HG02610 (cell line): ENCODE measurements at regions not wholly inside any gene's neighbourhood (a gene's known extent, or its start where the extent isn't known, plus 50 kb on each side); places are given as distances from the start of the nearest gene placed in this dataset.

Experiments
- ATAC-seq: cut with Tn5 transposase; IDR thresholded peaks from one replicate; pipeline ENCODE4 v1.9.1; 2021; ENCODE audit warnings: mild to moderate bottlenecking, moderate library complexity; ENCODE audit not compliant: unreplicated experiment

DNA sequence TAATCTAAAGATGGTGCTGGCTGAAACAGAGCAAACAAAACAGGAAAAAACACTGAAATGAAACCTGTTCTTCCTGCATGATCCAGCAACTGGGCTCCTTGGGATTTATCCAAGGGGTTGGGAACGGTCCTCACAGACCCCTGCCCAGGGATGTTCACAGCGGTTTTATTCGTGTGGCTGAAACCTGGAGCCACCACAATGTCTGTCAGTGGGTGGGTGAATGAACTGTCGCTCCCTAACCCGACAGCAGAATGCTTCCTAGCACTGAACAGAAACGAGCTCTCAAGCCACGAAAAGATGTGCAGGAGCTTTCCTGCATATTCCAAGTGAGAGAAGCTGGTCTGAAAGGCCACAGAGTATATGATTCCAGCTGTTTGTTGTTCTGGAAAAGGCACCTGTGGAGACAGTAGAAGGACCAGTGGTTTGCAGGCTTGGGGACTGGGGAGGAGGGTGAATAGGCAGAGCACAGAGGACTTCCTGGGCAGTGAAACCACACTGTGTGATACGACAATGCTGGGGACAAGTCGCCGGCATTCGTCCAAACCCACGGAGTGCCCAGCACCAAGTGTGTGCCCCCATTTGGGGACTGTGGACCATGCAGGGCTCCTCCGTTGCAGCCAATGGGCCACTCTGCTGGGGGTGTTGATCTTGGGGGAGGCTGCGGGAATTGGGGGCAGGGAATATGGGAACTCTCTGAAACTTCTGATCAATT, 73.9 kb downstream of the TEX29 start:
- ATAC-seq = no peak

GRCh38 chr13:111395511-111396393, 75.3 kb downstream of the TEX29 start:
- no peak for ATAC-seq

DNA sequence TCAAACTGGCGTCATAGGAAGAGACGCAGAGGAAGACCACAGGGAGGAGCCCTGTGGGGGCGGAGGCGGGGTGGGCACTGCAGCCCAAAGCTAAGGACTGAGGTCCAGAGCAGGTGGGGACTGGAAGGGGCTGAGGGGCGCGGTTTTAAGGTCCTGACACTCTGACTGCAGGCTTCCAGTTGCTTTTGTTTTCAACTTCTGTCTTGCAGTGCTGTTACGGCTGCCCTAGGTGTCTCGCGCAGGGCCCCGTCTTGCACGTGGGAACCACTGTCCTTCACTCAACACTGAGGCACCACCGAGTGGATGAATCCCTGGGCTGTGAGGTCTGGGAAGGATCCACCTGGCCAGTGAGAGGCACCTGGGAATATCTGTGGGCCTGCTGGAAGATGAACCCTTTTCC, 76.0 kb downstream of the TEX29 start:
- ATAC-seq = no peak

DNA sequence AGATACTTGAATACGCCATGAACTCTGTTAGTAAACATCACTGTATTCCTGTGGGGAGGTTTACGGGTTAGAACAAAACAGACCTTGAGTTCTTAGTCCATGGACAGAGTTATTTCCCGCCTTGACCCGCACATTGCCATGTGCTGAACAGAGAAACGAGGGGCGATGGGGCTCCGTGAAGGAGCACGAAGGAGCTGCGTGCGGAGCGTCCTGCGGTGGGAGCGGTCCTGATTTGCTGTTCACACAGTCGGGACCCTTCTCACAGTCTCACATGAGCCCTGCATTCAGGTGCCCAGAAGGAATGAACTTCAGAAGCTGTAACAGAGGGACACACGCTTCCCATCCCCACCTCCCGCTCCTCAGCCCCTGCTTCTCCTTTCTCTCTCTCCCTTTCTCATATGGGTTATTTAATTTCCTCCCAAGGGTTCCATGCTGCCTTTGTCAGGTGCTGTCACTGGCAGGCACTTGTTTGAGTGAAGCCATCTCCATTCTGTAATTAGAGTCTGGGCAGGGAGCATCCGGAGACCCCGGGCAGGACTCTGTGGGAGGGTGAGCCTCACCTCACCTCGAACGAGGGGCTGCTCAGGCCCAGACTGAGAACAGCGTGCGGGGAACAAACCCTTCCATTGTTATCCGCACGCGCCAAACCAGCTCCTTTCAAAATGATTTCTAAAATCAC, 76.9 kb downstream of the TEX29 start:
- ATAC-seq = no peak

GRCh38 chr13:111398196-111398595, 77.8 kb downstream of the TEX29 start:
- no peak for ATAC-seq

DNA sequence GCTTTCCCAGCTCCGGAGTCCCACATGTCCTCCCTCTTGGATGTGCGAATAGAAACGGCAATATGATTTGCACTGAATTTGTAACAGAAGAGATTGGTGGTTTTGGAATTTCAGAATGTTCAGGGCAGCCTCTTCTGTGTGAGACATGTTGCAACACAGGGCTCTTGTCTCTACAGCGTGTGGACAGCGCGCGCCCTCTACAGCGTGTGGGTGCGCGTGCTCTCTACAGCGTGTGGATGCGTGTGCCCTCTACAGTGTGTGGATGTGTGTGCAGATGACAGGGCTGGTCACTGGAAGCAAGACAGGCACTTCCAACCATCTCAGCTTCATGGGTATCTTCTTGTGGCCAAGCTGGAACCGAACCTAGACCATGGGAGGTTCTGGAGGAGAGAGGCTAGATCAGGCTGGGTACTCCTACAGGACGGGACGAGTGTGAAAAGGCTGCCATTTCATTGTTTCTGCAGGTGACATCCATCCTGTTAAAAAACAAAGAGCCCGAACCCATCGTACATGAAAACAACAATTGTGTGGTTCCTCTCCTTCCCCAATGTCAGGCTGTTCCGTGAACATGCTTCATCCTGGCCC, 78.4 kb downstream of the TEX29 start:
- no peak for ATAC-seq

- ATAC-seq = no peak
These were observed 78.9 kb downstream of the TEX29 start for GRCh38 chr13:111399334-111399733.

DNA sequence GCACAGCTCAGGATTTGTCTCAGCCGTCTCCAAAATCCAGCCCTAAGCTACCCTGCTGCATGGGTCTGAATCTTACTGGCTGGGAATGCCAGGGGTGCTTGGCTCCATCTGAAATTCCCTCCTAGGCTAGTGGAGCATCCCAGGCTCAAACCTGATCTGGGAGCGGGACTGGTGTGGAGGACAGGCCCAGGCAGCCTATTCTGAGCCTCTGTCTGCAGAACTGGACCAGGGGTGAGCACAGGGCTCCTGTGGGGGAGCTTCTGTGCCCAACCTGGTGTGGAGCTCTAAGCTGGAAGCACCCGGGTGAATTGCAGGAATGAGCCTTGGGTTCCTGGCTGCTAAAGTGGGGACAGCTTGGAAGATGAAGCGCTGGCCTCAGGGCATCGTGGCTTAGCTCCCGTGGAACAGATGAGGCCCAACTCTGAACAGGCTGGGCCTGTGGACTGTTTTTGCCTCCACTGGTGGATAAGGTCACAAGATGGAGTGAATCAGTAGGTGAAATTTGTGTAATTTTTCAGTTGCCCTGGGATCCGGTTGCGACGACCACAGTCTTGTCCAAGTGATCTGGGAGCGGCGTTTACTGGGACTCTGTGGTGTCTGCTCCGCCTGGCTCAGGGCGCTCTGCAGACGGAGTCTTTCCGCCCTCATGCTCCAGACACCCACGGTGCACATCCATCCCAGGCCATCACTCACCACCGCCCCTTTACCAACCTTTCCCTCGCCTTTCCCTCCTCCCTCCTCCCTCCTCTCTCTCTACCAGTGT, 79.5 kb downstream of the TEX29 start:
- no peak for ATAC-seq

DNA sequence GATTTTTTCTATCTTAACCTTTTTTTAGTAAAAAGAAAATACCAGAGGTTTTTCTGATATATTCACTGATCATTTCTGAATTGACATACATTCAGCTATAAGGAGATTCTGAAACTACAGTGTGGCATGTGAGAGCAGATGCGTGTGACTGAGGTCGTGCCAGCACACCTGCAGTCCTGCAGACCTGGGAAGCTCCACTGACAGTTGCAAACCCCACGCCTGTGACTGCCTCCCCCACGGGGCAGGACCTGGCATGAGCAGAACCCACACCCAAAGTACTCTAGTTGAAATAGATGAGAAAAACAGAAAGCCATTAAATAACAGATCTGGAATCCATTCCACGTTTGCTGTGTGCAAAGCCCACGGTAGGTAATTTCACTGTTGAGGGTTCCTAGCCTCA, 80.7 kb downstream of the TEX29 start:
- no peak for ATAC-seq

DNA sequence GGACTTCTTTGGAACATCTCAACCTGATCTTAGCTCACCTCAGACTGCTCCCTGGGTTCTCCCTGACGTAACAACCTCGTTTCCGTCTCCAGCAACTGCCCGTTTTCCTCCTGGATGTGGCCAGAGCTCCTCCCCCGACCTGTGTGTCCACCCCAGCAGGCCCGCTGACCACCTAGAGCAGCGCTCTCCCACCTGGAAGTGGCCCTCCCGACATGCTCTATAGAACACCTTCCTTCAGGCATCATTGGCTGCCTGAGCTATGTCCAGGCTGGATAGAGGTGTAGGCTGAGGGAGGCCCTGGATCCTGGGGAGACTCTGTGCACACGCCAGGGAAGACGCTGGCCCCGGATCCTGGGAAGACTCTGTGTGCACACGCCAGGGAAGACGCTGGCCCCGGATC, 81.3 kb downstream of the TEX29 start:
- ATAC-seq = no peak

DNA sequence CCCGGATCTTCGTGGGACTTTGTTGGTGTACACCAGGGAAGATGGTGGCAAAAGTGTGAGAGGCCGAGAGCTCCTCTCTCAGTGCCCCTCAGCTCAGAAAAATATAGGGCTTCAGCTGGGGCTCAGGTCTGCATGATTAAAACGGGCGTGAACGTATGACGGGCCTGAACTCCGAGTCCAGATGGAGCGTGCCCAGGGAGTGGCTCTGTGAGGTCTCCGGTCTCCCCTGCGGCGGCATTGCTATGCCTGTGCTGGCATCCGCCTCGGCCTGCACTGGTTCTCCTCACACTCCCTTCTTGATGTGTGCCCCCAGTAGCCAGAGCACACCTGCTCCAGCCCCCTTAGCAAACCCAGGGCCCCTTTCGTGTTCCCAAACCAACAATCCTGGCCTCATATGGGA, 82.0 kb downstream of the TEX29 start:
- no peak for ATAC-seq

DNA sequence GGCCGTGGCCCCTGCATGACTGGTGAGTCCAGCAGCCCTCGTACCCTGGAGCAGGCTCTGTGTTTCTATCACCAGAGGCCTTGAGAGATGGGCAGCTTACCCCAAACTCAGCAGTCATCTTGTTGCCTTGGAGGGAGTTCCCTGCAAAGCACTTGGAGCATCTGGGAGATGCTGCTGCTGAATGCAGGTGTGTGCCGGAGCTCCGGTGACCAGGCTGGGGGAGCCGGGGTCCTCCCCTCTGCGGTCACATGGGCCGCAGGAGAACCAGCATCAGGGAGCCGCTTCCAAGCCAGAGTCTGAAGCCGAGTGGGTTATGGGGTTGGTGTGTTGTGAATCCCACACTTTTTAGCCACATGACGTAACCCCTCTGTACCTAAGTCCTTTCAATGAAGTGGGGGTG, 82.8 kb downstream of the TEX29 start:
- ATAC-seq = no peak

GRCh38 chr13:111404746-111405145, 84.3 kb downstream of the TEX29 start:
- ATAC-seq = no peak

- ATAC-seq = no peak
These were observed 86.2 kb downstream of the TEX29 start for GRCh38 chr13:111406636-111407035.

DNA sequence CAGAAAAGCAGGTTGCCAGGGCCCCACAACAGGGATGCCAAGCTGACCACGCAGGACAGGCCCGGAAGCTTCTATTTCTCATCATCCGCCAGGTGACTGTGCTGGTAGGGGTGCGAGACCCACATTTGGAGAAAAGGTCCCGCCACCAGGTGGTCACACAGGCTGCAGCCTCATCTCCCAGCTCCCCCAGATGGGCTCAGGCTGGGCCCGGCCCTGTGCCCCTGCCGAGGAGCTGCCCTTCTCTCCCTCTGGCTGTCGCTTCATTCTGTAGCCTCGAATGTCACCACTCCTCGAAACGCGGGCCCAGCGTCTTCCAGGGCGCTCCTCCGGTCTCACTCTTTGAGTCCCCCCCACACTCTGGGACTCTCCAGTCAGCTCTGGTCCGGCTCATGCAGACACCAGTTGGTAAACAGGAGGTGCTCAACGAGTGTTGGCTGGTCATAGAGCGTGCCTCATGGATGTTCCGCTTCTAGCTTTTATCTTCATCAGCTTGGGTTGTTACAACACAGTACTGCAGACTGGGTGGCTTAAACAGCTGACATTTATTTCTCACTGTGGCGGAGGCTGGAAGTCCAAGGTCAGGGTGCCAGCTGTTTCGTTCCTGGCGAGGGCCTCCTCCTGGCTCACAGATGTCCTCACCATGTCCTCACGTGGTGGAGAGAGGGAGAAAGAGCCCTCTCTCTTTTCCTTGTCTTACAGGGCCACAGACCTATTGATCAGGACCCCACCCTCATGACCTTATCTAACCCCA, 87.1 kb downstream of the TEX29 start:
- no peak for ATAC-seq

GRCh38 chr13:111409413-111409812, 89.0 kb downstream of the TEX29 start:
- ATAC-seq = no peak

- no peak for ATAC-seq
These were observed 90.0 kb downstream of the TEX29 start for GRCh38 chr13:111410232-111411021.

DNA sequence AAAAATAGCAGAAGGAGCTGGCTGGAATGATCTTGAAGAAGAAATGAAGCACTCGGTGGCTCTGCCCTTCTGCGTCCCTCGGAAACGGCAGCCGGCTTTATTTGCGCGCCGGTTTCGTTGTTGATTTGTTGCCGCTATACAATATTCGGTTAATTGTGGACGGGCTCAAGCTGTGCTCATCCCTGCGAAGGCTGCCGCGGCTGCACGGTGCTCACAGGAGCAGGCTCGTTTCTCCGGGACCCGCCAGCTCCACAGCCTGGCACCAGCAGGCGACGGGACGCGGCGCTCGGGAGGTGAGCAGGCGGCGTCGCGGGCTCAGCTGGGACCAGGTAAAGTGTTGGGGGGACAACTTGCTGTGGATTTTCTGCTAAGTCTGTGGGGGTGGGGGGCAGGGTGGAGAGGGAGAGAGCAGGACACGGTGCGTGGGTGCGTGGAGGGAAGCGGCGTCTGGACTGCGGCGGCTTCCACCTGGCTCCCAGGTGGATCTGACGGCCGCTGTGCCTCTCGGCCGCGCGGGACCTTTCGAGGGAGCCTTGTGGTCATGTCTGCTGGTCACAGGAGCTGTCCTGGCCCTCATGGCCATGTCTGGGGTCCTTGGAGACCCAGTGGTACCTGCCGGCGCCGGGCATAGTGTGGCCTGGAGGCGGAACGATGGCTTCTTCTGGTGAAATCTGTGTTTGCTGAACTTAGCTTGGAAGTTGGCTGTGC, 90.9 kb downstream of the TEX29 start:
- ATAC-seq = no peak
